GM12875 (cell line): ENCODE measurements at regions not wholly inside any gene's neighbourhood (a gene's known extent, or its start where the extent isn't known, plus 50 kb on each side); places are given as distances from the start of the nearest gene placed in this dataset.

Experiments
- H3K4me3 ChIP-seq: one replicate; pipeline ENCODE4 v1.5.1; 2011; ENCODE audit warnings: low read depth, low read length, control low read depth
- TF ChIP-seq, protein P1 (sequence below): IDR thresholded peaks from 2 replicates; pipeline ENCODE4 v1.5.1; 2011; ENCODE audit warnings: low read depth, mild to moderate bottlenecking, control low read depth, inconsistent platforms, low read length, moderate library complexity, borderline replicate concordance; ENCODE audit not compliant: insufficient read depth

DNA sequence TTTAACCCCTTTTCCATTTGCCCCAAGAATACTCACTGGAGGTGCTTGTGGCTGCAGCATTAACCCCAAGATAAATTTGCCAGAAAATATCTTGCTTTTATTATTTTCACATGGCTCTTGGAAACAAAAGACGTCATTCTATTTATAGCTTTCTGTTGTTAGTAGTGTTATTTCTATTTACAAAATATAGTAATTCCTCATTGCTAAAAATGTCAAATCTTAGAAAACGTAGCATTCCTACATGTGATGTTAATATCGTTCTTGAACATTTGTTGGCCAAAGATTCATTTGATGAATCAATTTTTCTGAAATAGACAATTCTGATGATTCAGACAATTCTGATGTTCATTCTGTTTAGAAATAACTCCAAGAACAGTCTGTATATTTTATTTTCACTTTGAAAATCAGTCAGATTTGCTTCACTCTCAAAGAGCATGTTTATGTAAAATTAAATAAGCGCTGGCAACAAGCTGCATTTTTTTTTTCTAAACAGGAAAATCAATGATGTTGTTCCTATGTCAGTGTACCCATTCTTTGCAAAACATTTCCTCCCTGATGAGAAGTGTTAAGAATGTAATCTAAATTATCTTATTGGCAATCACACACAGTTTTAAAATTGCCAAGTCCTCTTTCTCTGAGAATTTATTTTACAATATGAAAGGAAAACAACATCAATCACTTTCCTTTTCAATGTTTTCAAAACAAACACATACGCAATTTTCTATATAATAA is 334.0 kb downstream of the KCTD12 start:
- no peak overlapping the region for H3K4me3 ChIP-seq
- TF ChIP-seq, protein P1, sequence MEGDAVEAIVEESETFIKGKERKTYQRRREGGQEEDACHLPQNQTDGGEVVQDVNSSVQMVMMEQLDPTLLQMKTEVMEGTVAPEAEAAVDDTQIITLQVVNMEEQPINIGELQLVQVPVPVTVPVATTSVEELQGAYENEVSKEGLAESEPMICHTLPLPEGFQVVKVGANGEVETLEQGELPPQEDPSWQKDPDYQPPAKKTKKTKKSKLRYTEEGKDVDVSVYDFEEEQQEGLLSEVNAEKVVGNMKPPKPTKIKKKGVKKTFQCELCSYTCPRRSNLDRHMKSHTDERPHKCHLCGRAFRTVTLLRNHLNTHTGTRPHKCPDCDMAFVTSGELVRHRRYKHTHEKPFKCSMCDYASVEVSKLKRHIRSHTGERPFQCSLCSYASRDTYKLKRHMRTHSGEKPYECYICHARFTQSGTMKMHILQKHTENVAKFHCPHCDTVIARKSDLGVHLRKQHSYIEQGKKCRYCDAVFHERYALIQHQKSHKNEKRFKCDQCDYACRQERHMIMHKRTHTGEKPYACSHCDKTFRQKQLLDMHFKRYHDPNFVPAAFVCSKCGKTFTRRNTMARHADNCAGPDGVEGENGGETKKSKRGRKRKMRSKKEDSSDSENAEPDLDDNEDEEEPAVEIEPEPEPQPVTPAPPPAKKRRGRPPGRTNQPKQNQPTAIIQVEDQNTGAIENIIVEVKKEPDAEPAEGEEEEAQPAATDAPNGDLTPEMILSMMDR, result no peak

DNA sequence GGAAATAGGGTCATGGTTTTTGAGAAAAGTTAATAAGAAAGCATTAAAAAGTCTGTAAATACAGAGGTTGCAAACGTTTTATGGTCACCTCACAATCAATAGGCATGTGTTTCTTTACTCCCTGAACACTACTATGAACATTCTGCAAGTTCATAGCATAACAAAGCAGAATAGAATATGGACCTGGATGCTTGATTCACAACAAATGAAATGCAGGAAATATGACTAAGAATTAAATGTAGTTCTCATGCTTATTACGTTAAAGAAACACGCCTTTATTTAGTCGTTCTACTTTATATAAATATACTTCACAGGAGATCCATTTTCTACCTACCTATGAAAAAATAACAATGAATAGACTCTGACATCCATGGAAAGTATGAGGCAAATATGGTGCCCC is 344.0 kb downstream of the KCTD12 start:
- TF ChIP-seq, protein P1, result no peak
- no peak overlapping the region for H3K4me3 ChIP-seq

DNA sequence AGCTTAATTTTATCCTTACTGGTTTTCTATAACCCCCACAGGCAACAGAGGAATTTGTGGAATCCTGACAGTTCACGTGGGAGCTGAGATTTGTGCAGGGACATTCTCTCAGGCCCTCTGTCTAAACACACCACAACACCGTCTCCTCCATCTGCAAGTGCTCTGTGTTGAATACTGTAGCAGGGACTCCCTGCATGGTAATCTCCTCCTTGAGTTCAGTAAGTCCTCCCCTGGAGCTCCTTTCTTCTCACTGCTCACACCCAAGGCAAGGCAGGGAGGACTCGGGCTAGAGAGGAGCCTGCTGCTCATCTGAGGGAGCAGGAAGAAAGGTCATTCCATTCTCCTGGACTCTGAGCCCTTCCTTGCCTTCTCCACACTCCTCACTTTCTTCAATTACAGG is 348.2 kb downstream of the KCTD12 start:
- TF ChIP-seq, protein P1, result no peak
- H3K4me3 ChIP-seq, result no peak overlapping the region

DNA sequence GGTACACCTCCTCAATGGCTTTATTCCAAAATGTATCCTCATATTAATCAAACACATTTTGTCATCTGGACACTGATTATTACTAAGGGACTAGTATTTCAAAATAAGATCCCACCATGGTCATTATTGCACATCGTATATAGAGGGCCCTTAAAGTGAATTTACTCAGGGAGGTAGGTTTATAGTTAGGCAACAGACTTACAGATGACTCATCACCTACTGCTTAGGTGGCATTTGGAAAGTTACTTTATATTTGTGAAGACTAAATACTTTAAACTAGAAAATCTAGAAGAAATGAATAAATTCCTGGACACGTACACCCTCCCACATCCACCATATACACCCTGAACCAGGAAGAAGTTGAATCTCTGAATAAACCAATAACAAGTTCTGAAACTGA is 353.0 kb downstream of the KCTD12 start:
- TF ChIP-seq, protein P1, result no peak
- no peak overlapping the region for H3K4me3 ChIP-seq

DNA sequence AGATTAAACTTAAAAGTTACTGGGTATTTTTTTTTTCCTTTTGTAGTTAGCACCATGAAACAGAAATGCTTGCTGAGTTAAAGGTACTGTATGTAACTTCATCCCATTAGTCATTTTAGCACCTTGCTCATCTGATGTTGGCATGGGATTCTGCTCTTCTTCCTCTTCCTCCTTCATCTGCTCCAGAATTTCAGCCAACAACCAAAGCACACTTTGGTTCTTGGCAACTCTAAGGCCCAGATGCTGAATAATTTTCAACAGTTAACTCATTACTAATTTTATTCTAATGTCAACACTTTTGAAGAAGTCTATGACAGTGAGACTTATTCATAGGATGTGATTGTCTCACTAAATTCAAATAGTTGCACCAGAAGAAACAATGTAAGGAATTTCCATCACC is 359.2 kb downstream of the KCTD12 start:
- TF ChIP-seq, protein P1, result no peak
- no peak overlapping the region for H3K4me3 ChIP-seq

DNA sequence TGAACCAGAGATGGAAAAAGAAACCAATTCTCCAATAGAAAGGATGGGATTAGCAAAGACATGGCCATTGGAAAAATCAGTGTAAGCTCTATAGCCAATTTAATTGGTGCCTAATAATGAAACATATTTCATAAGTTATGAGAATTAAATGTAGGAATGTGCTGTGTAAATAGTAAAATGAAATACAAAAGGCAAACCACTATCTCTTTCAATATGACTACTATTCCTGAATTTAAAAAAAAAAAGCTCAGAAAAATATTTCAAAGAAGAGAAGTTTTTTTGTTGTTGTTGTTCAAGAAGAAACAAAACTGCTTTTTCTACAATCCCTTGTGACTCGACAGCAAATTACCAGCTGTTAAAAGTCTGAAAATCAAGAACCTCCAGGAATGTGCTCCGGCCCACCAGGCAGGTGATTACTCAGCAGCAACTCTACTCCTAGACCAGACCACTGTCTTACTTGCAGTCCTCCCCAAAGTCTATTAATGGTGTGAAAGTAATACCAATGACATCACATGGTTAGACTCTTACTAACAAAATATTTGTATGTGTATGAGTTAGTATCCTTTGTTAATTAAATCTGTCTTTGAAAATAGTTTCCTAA is 362.4 kb downstream of the KCTD12 start:
- H3K4me3 ChIP-seq, result no peak overlapping the region
- TF ChIP-seq, protein P1, result no peak
